ENCODE measurements at regions not wholly inside any gene's neighbourhood (a gene's known extent, or its start where the extent isn't known, plus 50 kb on each side); places are given as distances from the start of the nearest gene placed in this dataset.

- Histone ChIP-seq H3K4me3 (ENCODE audit: low read length, poor library complexity, severe bottlenecking) (no peak overlapping the region), H2AFZ (ENCODE audit: low read length) (no peak overlapping the region), H3K9ac (ENCODE audit: low read depth, low read length, poor library complexity, severe bottlenecking) (no peak overlapping the region), H3K27me3 (ENCODE audit: insufficient read depth, low read length, poor library complexity, severe bottlenecking) (no peaks in the 10 kb centered on the region), H3F3A (ENCODE audit: low read depth) (no peaks in the 10 kb centered on the region), H3K4me2 (ENCODE audit: low read depth, low read length, poor library complexity, severe bottlenecking) (no peak overlapping the region), H3K4me1 (ENCODE audit: insufficient read depth, low read length, poor library complexity, severe bottlenecking) (no peaks in the 10 kb centered on the region), H3K9me2 (replicated peaks; ENCODE audit: low read depth, low read length) (no peaks in the 10 kb centered on the region), H3K36me3 (ENCODE audit: insufficient read depth, low read length) (no peaks in the 10 kb centered on the region), H3K9me3 (ENCODE audit: insufficient read depth, low read depth, low read length) (no peaks in the 10 kb centered on the region), H3K79me2 (ENCODE audit: insufficient read depth, low read length) (no peaks in the 10 kb centered on the region), H4K20me1 (ENCODE audit: insufficient read depth, low read length, poor library complexity, severe bottlenecking) (no peaks in the 10 kb centered on the region)
- TF ChIP-seq EZH2phosphoT487 (IDR thresholded peaks at IDR 0.05; ENCODE audit: borderline replicate concordance) = no peak
- TF ChIP-seq CTCF (conservative IDR thresholded peaks at IDR 0.05; ENCODE audit: low read length) = no peak
These were observed 2385.2 kb upstream of the C9orf72 start for GRCh38 chr9:29958469-29958868.

- Histone ChIP-seq H3K4me1 (ENCODE audit: insufficient read depth, low read length, poor library complexity, severe bottlenecking) (no peaks in the 10 kb centered on the region), H3K27me3 (ENCODE audit: insufficient read depth, low read length, poor library complexity, severe bottlenecking) (no peaks in the 10 kb centered on the region), H3K4me3 (ENCODE audit: low read length, poor library complexity, severe bottlenecking) (no peak overlapping the region), H3K36me3 (ENCODE audit: insufficient read depth, low read length) (no peaks in the 10 kb centered on the region), H2AFZ (ENCODE audit: low read length) (no peak overlapping the region), H3F3A (ENCODE audit: low read depth) (no peaks in the 10 kb centered on the region), H3K79me2 (ENCODE audit: insufficient read depth, low read length) (no peaks in the 10 kb centered on the region), H3K9me2 (replicated peaks; ENCODE audit: low read depth, low read length) (no peaks in the 10 kb centered on the region), H3K9me3 (ENCODE audit: insufficient read depth, low read depth, low read length) (no peaks in the 10 kb centered on the region), H4K20me1 (ENCODE audit: insufficient read depth, low read length, poor library complexity, severe bottlenecking) (no peaks in the 10 kb centered on the region), H3K9ac (ENCODE audit: low read depth, low read length, poor library complexity, severe bottlenecking) (no peak overlapping the region), H3K4me2 (ENCODE audit: low read depth, low read length, poor library complexity, severe bottlenecking) (no peak overlapping the region)
- TF ChIP-seq CTCF (conservative IDR thresholded peaks at IDR 0.05; ENCODE audit: low read length) (no peak), EZH2phosphoT487 (IDR thresholded peaks at IDR 0.05; ENCODE audit: borderline replicate concordance) (no peak)
These were observed 2392.6 kb upstream of the C9orf72 start for GRCh38 chr9:29965834-29966233.

GRCh38 chr9:29966247-29966646 lies 2393.0 kb upstream of the C9orf72 start:
- no peaks in the 10 kb centered on the region for H3K36me3 ChIP-seq (ENCODE audit: insufficient read depth, low read length)
- no peaks in the 10 kb centered on the region for H3F3A ChIP-seq (ENCODE audit: low read depth)
- H3K4me3 ChIP-seq (ENCODE audit: low read length, poor library complexity, severe bottlenecking) = no peak overlapping the region
- no peak overlapping the region for H2AFZ ChIP-seq (ENCODE audit: low read length)
- H3K9me3 ChIP-seq (ENCODE audit: insufficient read depth, low read depth, low read length) = no peaks in the 10 kb centered on the region
- no peak for TF ChIP-seq EZH2phosphoT487 (IDR thresholded peaks at IDR 0.05; ENCODE audit: borderline replicate concordance)
- no peak for TF ChIP-seq CTCF (conservative IDR thresholded peaks at IDR 0.05; ENCODE audit: low read length)
- H3K79me2 ChIP-seq (ENCODE audit: insufficient read depth, low read length) = no peaks in the 10 kb centered on the region
- H3K27me3 ChIP-seq (ENCODE audit: insufficient read depth, low read length, poor library complexity, severe bottlenecking) = no peaks in the 10 kb centered on the region
- no peaks in the 10 kb centered on the region for H4K20me1 ChIP-seq (ENCODE audit: insufficient read depth, low read length, poor library complexity, severe bottlenecking)
- H3K4me1 ChIP-seq (ENCODE audit: insufficient read depth, low read length, poor library complexity, severe bottlenecking) = no peaks in the 10 kb centered on the region
- H3K9ac ChIP-seq (ENCODE audit: low read depth, low read length, poor library complexity, severe bottlenecking) = no peak overlapping the region
- no peak overlapping the region for H3K4me2 ChIP-seq (ENCODE audit: low read depth, low read length, poor library complexity, severe bottlenecking)
- H3K9me2 ChIP-seq (replicated peaks; ENCODE audit: low read depth, low read length) = no peaks in the 10 kb centered on the region

Measured in Loucy (cell line).